H9 (cell line): ENCODE measurements at regions not wholly inside any gene's neighbourhood (a gene's known extent, or its start where the extent isn't known, plus 50 kb on each side); places are given as distances from the start of the nearest gene placed in this dataset.

Experiments
- DNase-seq: peaks from one replicate; pipeline ENCODE4 v3.0.0-alpha.2; 2017
- H2AFZ ChIP-seq: one replicate; pipeline ENCODE4 v1.6.1; 2013; ENCODE audit warnings: mild to moderate bottlenecking, low read length, control low read depth, moderate library complexity
- H2AK5ac ChIP-seq: 2 replicates; pipeline ENCODE4 v1.6.1; 2013; ENCODE audit warnings: low read length, control low read depth, mixed read lengths; ENCODE audit not compliant: insufficient read length
- H2BK120ac ChIP-seq: one replicate; pipeline ENCODE4 v1.6.1; 2013; ENCODE audit warnings: low read depth, mild to moderate bottlenecking, low read length, control low read depth, inconsistent platforms; ENCODE audit not compliant: poor library complexity, severe bottlenecking
- H2BK12ac ChIP-seq: 2 replicates; pipeline ENCODE4 v1.6.1; 2013; ENCODE audit warnings: low read length, control low read depth, mixed read lengths, low read depth; ENCODE audit not compliant: insufficient read length
- H2BK15ac ChIP-seq: 2 replicates; pipeline ENCODE4 v1.6.1; 2013; ENCODE audit warnings: low read depth, low read length, control low read depth
- H2BK20ac ChIP-seq: one replicate; pipeline ENCODE4 v1.6.1; 2013; ENCODE audit warnings: low read depth, mild to moderate bottlenecking, low read length, control low read depth, inconsistent platforms; ENCODE audit not compliant: poor library complexity, severe bottlenecking
- H2BK5ac ChIP-seq: 2 replicates; pipeline ENCODE4 v1.6.1; 2013; ENCODE audit warnings: low read length, control low read depth, mixed read lengths; ENCODE audit not compliant: insufficient read length
- H3K14ac ChIP-seq: 2 replicates; pipeline ENCODE4 v1.6.1; 2013; ENCODE audit warnings: low read length, control low read depth; ENCODE audit not compliant: insufficient read depth
- H3K18ac ChIP-seq: 2 replicates; pipeline ENCODE4 v1.6.1; 2013; ENCODE audit warnings: low read depth, mild to moderate bottlenecking, mixed read lengths, low read length, control low read depth; ENCODE audit not compliant: insufficient read length
- H3K23ac ChIP-seq: 2 replicates; pipeline ENCODE4 v1.6.1; 2013; ENCODE audit warnings: low read length, control low read depth, mixed read lengths, low read depth; ENCODE audit not compliant: insufficient read length
- H3K23me2 ChIP-seq: 2 replicates; pipeline ENCODE4 v1.6.1; 2013; ENCODE audit warnings: low read depth, mild to moderate bottlenecking, mixed read lengths, low read length, control low read depth; ENCODE audit not compliant: insufficient read length, poor library complexity, severe bottlenecking
- H3K27ac ChIP-seq: 2 replicates; pipeline ENCODE4 v1.5.1; 2013; ENCODE audit warnings: low read length, control low read depth, mixed read lengths, low read depth; ENCODE audit not compliant: insufficient read length
- H3K27me3 ChIP-seq: 2 replicates; pipeline ENCODE4 v1.6.1; 2013; ENCODE audit warnings: low read length, control low read depth, inconsistent platforms; ENCODE audit not compliant: insufficient read depth
- H3K4ac ChIP-seq: 2 replicates; pipeline ENCODE4 v1.6.1; 2013; ENCODE audit warnings: low read depth, mild to moderate bottlenecking, control low read depth, inconsistent platforms, low read length, moderate library complexity
- H3K4me1 ChIP-seq: 2 replicates; pipeline ENCODE4 v1.6.1; 2013; ENCODE audit warnings: low read length, control low read depth, inconsistent platforms; ENCODE audit not compliant: insufficient read depth
- H3K4me2 ChIP-seq: 2 replicates; pipeline ENCODE4 v1.6.1; 2013; ENCODE audit warnings: low read length, control low read depth, mixed read lengths; ENCODE audit not compliant: insufficient read length, insufficient read depth
- H3K56ac ChIP-seq: 2 replicates; pipeline ENCODE4 v1.6.1; 2013; ENCODE audit warnings: low read depth, mild to moderate bottlenecking, mixed read lengths, low read length, control low read depth; ENCODE audit not compliant: insufficient read length
- H3K79me1 ChIP-seq: 2 replicates; pipeline ENCODE4 v1.6.1; 2013; ENCODE audit warnings: low read depth, mild to moderate bottlenecking, moderate library complexity, low read length, control low read depth, inconsistent platforms; ENCODE audit not compliant: insufficient read depth, poor library complexity, severe bottlenecking
- H3K79me2 ChIP-seq: 2 replicates; pipeline ENCODE4 v1.6.1; 2013; ENCODE audit warnings: low read length, control low read depth, inconsistent platforms; ENCODE audit not compliant: insufficient read depth
- H3K9ac ChIP-seq: 2 replicates; pipeline ENCODE4 v1.6.1; 2013; ENCODE audit warnings: low read length, control low read depth, mixed read lengths; ENCODE audit not compliant: insufficient read length; ENCODE audit errors: extremely low read depth
- H3K9me3 ChIP-seq: one replicate; pipeline ENCODE4 v1.6.1; 2013; ENCODE audit warnings: low read depth, low read length, inconsistent platforms; ENCODE audit not compliant: control insufficient read depth
- H3T11ph ChIP-seq: one replicate; pipeline ENCODE4 v1.6.1; 2013; ENCODE audit warnings: mild to moderate bottlenecking, low read length, control low read depth, inconsistent platforms
- H4K20me1 ChIP-seq: one replicate; pipeline ENCODE4 v1.6.1; 2013; ENCODE audit not compliant: control insufficient read depth, insufficient read length, insufficient read depth
- H4K5ac ChIP-seq: 2 replicates; pipeline ENCODE4 v1.6.1; 2013; ENCODE audit warnings: low read depth, mild to moderate bottlenecking, mixed read lengths, low read length, control low read depth; ENCODE audit not compliant: insufficient read length
- H4K8ac ChIP-seq: replicated peaks from 2 replicates; pipeline ENCODE4 v1.6.1; 2013; ENCODE audit warnings: low read length, control low read depth, mixed read lengths, low read depth; ENCODE audit not compliant: insufficient read length
- H4K91ac ChIP-seq: 2 replicates; pipeline ENCODE4 v1.6.1; 2013; ENCODE audit warnings: low read depth, mild to moderate bottlenecking, moderate library complexity, mixed read lengths, low read length, control low read depth; ENCODE audit not compliant: insufficient read length
- H3K27ac Mint-ChIP-seq, 3 experiments: 2 replicates in 2 of 3; 3 replicates in 1 of 3; pipeline ENCODE4 v1.8.0; 2020 to 2021; ENCODE audit warnings: mixed read lengths in 3 of 3, mild to moderate bottlenecking in 1 of 3, moderate library complexity in 1 of 3
- H3K27me3 Mint-ChIP-seq: 2 replicates; pipeline ENCODE4 v1.8.0; 2021; ENCODE audit warnings: low read depth, mild to moderate bottlenecking, moderate library complexity, mixed read lengths
- H3K36me3 Mint-ChIP-seq, 3 experiments: 2 replicates in 2 of 3; 3 replicates in 1 of 3; pipeline ENCODE4 v1.8.0; 2020 to 2021; ENCODE audit warnings: low read depth in 3 of 3, mixed read lengths in 3 of 3; ENCODE audit not compliant: insufficient read depth in 1 of 3
- H3K4me1 Mint-ChIP-seq, 2 experiments: 2 replicates each; pipeline ENCODE4 v1.8.0; 2020; ENCODE audit warnings: mixed read lengths in 2 of 2
- H3K4me3 Mint-ChIP-seq, 2 experiments: 2 replicates in 1 of 2; 3 replicates in 1 of 2; pipeline ENCODE4 v1.8.0; 2020 to 2021; ENCODE audit warnings: mild to moderate bottlenecking in 2 of 2, mixed read lengths in 2 of 2, moderate library complexity in 1 of 2
- H3K9me3 Mint-ChIP-seq, 2 experiments: 2 replicates in 1 of 2; 3 replicates in 1 of 2; pipeline ENCODE4 v1.8.0; 2020; ENCODE audit warnings: mild to moderate bottlenecking in 2 of 2, mixed read lengths in 2 of 2, moderate library complexity in 1 of 2
- CTCF ChIP-seq: fragments of 200-600 bp; sonication (generic); conservative IDR thresholded peaks from 3 replicates; pipeline ENCODE4 v1.8.0; 2021; ENCODE audit warnings: antibody characterized with exemption, mild to moderate bottlenecking
- WGBS: extraction: QIAGEN DNeasy Blood & Tissue Kit; methylation state at CpG from one replicate; pipeline ENCODE4 v1.1.7; 2013; ENCODE audit warnings: missing lambda C conversion rate, low lambda C conversion rate, mixed read lengths; ENCODE audit not compliant: insufficient read length; ENCODE audit errors: extremely low coverage; 5-methylcytosine and 5-hydroxymethylcytosine counted together

GRCh38 chr9:535356-535755 lies 306.1 kb upstream of the DMRT1 start:
- H2AK5ac ChIP-seq = no peak overlapping the region
- H3K79me2 ChIP-seq = peaks cover 2% of the 10 kb centered on the region; the same call in 1 of the 2 replicates
- H2AFZ ChIP-seq = no peak overlapping the region
- H3K27me3 ChIP-seq = no peaks in the 10 kb centered on the region
- no peak overlapping the region for H2BK120ac ChIP-seq
- no peak overlapping the region for H3K23ac ChIP-seq
- H4K5ac ChIP-seq = no peak overlapping the region
- H3K23me2 ChIP-seq = no peaks in the 10 kb centered on the region
- no peak overlapping the region for H3K14ac ChIP-seq
- H3K9me3 Mint-ChIP-seq = peaks cover 0 to 7% of the 10 kb centered on the region in 2 experiments; a peak in 3 of 5 replicates
- H3K9ac ChIP-seq = no peak overlapping the region
- H3K4me2 ChIP-seq = no peak overlapping the region
- no peaks in the 10 kb centered on the region for H3K27me3 Mint-ChIP-seq
- H3K79me1 ChIP-seq = no peaks in the 10 kb centered on the region
- H2BK20ac ChIP-seq = no peak overlapping the region
- no peak overlapping the region for H3K18ac ChIP-seq
- no peak overlapping the region for H2BK15ac ChIP-seq
- TF ChIP-seq CTCF = no peak
- H3T11ph ChIP-seq = no peak overlapping the region
- no peak overlapping the region for H4K91ac ChIP-seq
- peaks cover 11% of the 10 kb centered on the region; the same call in 1 of the 2 replicates for H3K4me1 ChIP-seq
- DNase-seq = no peak
- H3K27ac ChIP-seq = no peak overlapping the region
- no peak overlapping the region for H2BK12ac ChIP-seq
- no peaks in the 10 kb centered on the region for H3K9me3 ChIP-seq
- no peak overlapping the region for H3K4me3 Mint-ChIP-seq
- H3K36me3 Mint-ChIP-seq = peaks cover 9 to 11% (median 10%) of the 10 kb centered on the region in 3 experiments; a peak in 5 of 7 replicates
- H3K4me1 Mint-ChIP-seq = peaks cover 20 to 41% of the 10 kb centered on the region in 2 experiments
- no peaks in the 10 kb centered on the region for H4K20me1 ChIP-seq
- H2BK5ac ChIP-seq = no peak overlapping the region
- no CpG with 5 or more reads among the region's 4 CpGs for WGBS
- H4K8ac ChIP-seq = no peak overlapping the region
- H3K4ac ChIP-seq = no peak overlapping the region
- H3K27ac Mint-ChIP-seq = no peak overlapping the region
- H3K56ac ChIP-seq = no peak overlapping the region
